SK-N-SH (cell line): ENCODE measurements at regions not wholly inside any gene's neighbourhood (a gene's known extent, or its start where the extent isn't known, plus 50 kb on each side); places are given as distances from the start of the nearest gene placed in this dataset.

Experiments used
- CTCF ChIP-seq: fragments of 200-600 bp; sonication (generic); IDR thresholded peaks from 2 replicates; pipeline ENCODE4 v1.6.1; 2017; ENCODE audit warnings: antibody characterized with exemption, mild to moderate bottlenecking, moderate library complexity
- EP300 ChIP-seq, 2 experiments: IDR thresholded peaks; 2 replicates each; pipeline versions ENCODE4 v1.4.0 to v1.6.1; 2012; ENCODE audit warnings: borderline replicate concordance in 1 of 2, low read depth in 1 of 2, low read length in 1 of 2
- EZH2phosphoT487 ChIP-seq: fragments of 200-600 bp; sonication (generic); IDR thresholded peaks from 2 replicates; pipeline ENCODE4 v1.6.1; 2017; ENCODE audit warnings: low read depth, mixed run types, mild to moderate bottlenecking, antibody characterized with exemption, moderate library complexity, borderline replicate concordance
- FOSL2 ChIP-seq: IDR thresholded peaks from 2 replicates; pipeline ENCODE4 v1.4.0; 2012; ENCODE audit warnings: low read depth, mild to moderate bottlenecking, moderate library complexity, borderline replicate concordance
- FOXJ3 ChIP-seq: sonication (generic); formaldehyde crosslinking; IDR thresholded peaks from 2 replicates; pipeline ENCODE4 v1.5.1; 2020; ENCODE audit warnings: mild to moderate bottlenecking, missing genetic modification reagents
- GATA2 ChIP-seq: sonication (generic); formaldehyde crosslinking; IDR thresholded peaks from 2 replicates; pipeline ENCODE4 v1.5.0; 2020; ENCODE audit warnings: mild to moderate bottlenecking, missing genetic modification reagents
- NFIC ChIP-seq: IDR thresholded peaks from 2 replicates; pipeline ENCODE4 v1.4.0; 2012; ENCODE audit warnings: borderline replicate concordance
- POLR2AphosphoS5 ChIP-seq: IDR thresholded peaks from 2 replicates; pipeline ENCODE4 v1.6.1; 2012; ENCODE audit warnings: low read depth, low read length
- RAD21 ChIP-seq: IDR thresholded peaks from 2 replicates; pipeline ENCODE4 v1.6.1; 2012; ENCODE audit warnings: mild to moderate bottlenecking, low read length
- SIN3A ChIP-seq: IDR thresholded peaks from 2 replicates; pipeline ENCODE4 v1.6.1; 2012; ENCODE audit warnings: low read depth, mild to moderate bottlenecking, low read length, moderate library complexity, borderline replicate concordance
- TF ChIP-seq, protein P1 (sequence below): IDR thresholded peaks from 2 replicates; pipeline ENCODE4 v1.4.0; 2012; ENCODE audit warnings: low read depth, borderline replicate concordance

DNA sequence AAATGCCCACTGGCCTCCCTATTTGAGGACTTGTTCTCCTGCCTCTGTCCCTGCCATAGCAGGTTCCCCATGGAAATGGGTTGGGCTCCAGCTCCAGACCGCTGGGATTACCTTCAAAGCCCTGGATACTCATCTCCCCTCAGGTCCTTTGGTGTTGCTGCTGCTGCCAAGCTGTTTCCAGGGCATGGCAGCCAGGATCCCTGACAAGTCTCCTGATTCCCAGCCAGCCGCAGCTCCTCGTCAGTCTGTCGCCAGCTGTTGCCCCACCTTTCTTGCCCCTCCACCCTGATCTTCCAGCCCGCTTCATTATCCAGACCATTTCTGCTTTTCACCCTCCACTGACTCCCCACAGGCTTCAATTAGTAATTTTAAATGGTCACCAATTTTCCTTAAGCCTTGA, 68.3 kb upstream of the KCND3 start:
- no peak for TF ChIP-seq CTCF
- TF ChIP-seq NFIC = no peak
- no peak for TF ChIP-seq GATA2 (CRISPR knock-in tag)
- no peak for TF ChIP-seq FOSL2
- no peak for TF ChIP-seq EP300 (IDR thresholded peaks at IDR 0.05; ENCODE audit: borderline replicate concordance in 1 of 2, low read depth in 1 of 2, low read length in 1 of 2)
- TF ChIP-seq FOXJ3 (CRISPR knock-in tag) = no peak
- no peak for TF ChIP-seq POLR2AphosphoS5
- TF ChIP-seq, protein P1, sequence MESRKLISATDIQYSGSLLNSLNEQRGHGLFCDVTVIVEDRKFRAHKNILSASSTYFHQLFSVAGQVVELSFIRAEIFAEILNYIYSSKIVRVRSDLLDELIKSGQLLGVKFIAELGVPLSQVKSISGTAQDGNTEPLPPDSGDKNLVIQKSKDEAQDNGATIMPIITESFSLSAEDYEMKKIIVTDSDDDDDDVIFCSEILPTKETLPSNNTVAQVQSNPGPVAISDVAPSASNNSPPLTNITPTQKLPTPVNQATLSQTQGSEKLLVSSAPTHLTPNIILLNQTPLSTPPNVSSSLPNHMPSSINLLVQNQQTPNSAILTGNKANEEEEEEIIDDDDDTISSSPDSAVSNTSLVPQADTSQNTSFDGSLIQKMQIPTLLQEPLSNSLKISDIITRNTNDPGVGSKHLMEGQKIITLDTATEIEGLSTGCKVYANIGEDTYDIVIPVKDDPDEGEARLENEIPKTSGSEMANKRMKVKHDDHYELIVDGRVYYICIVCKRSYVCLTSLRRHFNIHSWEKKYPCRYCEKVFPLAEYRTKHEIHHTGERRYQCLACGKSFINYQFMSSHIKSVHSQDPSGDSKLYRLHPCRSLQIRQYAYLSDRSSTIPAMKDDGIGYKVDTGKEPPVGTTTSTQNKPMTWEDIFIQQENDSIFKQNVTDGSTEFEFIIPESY = no peak
- no peak for TF ChIP-seq EZH2phosphoT487
- no peak for TF ChIP-seq SIN3A
- TF ChIP-seq RAD21 = no peak
